HFFc6 (cell line): ENCODE measurements at regions not wholly inside any gene's neighbourhood (a gene's known extent, or its start where the extent isn't known, plus 50 kb on each side); places are given as distances from the start of the nearest gene placed in this dataset.
"Not testable (repeated sequence)": the region's sequence is repeated elsewhere in the genome, so short reads cannot be mapped to it uniquely, and the experiment has no call there.

Source experiments
- DNase-seq: peaks from one replicate; pipeline ENCODE4 v3.0.0-alpha.2; 2018
- H3K27ac Mint-ChIP-seq: 2 replicates; pipeline ENCODE4 v1.8.0; 2020; ENCODE audit warnings: mild to moderate bottlenecking, mixed read lengths
- H3K27me3 Mint-ChIP-seq: 2 replicates; pipeline ENCODE4 v1.8.0; 2021; ENCODE audit warnings: mild to moderate bottlenecking, moderate library complexity, mixed read lengths; ENCODE audit not compliant: insufficient read depth
- H3K36me3 Mint-ChIP-seq: 2 replicates; pipeline ENCODE4 v1.8.0; 2021; ENCODE audit warnings: low read depth, mixed read lengths
- H3K4me1 Mint-ChIP-seq: 2 replicates; pipeline ENCODE4 v1.8.0; 2020; ENCODE audit warnings: low read depth, mixed read lengths
- H3K4me3 Mint-ChIP-seq: 2 replicates; pipeline ENCODE4 v1.8.0; 2020; ENCODE audit warnings: mild to moderate bottlenecking, moderate library complexity, mixed read lengths
- H3K9me3 Mint-ChIP-seq: 2 replicates; pipeline ENCODE4 v1.8.0; 2020; ENCODE audit warnings: mild to moderate bottlenecking, mixed read lengths
- TF ChIP-seq, protein P1 (sequence below): fragments of 200-600 bp; sonication (generic); IDR thresholded peaks from 2 replicates; pipeline ENCODE4 v1.5.0; 2021; ENCODE audit warnings: antibody characterized with exemption, mild to moderate bottlenecking

DNA sequence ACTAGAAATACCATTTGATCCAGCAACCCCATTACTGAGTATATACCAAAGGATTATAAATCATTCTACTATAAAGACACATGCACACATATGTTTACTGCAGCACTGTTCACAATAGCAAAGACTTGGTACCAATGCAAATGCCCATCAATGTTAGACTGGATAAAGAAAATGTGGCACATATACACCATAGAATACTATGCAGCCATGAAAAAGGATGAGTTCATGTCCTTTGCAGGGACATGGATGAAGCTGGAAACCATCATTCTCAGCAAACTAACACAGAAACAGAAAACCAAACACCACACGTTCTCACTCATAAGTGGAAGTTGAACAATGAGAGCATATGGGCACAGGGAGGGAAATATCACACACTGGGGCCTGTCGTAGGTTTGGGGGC lies 106.0 kb downstream of the SPATA18 start:
- not testable (repeated sequence) for H3K4me1 Mint-ChIP-seq, H3K27me3 Mint-ChIP-seq, H3K4me3 Mint-ChIP-seq, H3K27ac Mint-ChIP-seq, DNase-seq, H3K36me3 Mint-ChIP-seq, H3K9me3 Mint-ChIP-seq

DNA sequence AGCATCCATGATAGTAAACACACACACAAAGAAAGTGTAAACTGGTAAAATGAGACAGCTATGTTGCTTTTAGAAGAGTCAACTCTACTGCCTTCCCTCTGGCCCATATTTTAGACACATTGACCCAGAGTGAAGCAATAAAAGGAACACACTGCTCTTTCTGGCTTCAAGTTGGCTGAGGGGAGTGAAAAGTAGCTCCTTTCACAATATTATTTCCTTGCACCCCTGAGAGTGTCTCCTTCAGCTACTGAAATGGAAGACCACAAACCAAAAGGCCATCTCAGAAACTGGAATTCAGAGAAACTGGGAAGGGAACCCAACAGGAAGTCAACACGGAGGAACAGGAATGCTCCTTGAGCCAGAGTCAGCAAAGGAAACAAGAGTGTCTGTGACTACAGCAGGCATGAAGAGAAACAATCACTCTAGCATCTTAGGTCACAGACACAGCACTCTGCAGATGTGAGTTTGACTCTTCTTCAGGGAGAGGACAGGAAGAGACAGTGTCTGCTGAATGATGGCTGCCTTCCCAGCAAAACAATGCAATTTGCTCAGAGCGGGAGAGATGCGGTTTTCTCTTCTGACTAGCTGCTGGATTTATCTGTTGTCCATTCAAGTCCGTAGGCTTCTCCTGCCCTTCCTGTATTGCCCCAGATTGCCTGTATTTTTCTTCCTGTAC lies 106.7 kb downstream of the SPATA18 start:
- H3K36me3 Mint-ChIP-seq, result no peaks in the 10 kb centered on the region
- peaks cover 2% of the 10 kb centered on the region for H3K27me3 Mint-ChIP-seq
- TF ChIP-seq, protein P1, sequence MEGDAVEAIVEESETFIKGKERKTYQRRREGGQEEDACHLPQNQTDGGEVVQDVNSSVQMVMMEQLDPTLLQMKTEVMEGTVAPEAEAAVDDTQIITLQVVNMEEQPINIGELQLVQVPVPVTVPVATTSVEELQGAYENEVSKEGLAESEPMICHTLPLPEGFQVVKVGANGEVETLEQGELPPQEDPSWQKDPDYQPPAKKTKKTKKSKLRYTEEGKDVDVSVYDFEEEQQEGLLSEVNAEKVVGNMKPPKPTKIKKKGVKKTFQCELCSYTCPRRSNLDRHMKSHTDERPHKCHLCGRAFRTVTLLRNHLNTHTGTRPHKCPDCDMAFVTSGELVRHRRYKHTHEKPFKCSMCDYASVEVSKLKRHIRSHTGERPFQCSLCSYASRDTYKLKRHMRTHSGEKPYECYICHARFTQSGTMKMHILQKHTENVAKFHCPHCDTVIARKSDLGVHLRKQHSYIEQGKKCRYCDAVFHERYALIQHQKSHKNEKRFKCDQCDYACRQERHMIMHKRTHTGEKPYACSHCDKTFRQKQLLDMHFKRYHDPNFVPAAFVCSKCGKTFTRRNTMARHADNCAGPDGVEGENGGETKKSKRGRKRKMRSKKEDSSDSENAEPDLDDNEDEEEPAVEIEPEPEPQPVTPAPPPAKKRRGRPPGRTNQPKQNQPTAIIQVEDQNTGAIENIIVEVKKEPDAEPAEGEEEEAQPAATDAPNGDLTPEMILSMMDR, result no peak
- no peaks in the 10 kb centered on the region for H3K9me3 Mint-ChIP-seq
- no peaks in the 10 kb centered on the region for H3K4me1 Mint-ChIP-seq
- no peak for DNase-seq
- no peak overlapping the region for H3K4me3 Mint-ChIP-seq
- no peak overlapping the region for H3K27ac Mint-ChIP-seq

DNA sequence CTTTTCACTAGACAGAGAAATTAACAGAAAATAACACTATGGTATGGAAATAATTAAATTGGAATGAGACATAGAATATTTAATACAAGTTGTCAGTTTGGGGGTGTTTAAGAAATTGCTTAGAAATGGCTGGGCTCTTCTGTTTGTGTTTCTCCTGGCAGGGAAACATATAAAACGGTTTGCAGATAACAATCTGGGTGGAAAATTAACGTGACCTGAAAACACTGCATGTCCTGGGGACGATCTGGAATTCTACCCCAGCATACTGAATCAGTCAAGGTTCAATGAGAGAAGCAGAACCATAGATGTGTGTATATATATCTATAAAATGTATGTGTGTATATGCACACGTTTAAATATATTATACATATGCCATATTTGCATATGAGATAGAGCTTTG lies 109.8 kb downstream of the SPATA18 start:
- DNase-seq, result no peak
- H3K27ac Mint-ChIP-seq, result no peak overlapping the region
- H3K27me3 Mint-ChIP-seq, result peaks cover under 1% of the 10 kb centered on the region
- H3K36me3 Mint-ChIP-seq, result no peaks in the 10 kb centered on the region
- H3K9me3 Mint-ChIP-seq, result no peaks in the 10 kb centered on the region
- H3K4me1 Mint-ChIP-seq, result no peaks in the 10 kb centered on the region
- H3K4me3 Mint-ChIP-seq, result no peak overlapping the region
- TF ChIP-seq, protein P1, result no peak

DNA sequence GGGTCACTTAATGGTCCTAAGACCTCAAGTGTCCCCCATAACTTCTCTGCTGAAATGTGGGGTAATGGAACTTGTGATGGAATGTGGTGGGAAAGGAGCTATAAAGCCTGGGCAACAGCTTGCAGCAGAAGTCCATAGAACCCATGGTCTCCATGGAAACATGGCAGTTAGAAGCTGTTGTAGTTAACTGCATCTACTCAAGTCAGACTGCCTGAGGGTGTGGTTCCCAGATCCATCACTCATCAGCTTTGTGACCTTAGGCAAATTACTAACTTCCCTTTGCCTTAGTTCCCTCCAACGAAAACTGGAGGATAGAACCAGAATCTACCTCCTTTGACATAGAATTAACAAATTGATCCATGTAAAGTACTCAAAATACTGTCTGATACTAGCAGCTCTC lies 113.0 kb downstream of the SPATA18 start:
- no peak overlapping the region for H3K4me3 Mint-ChIP-seq
- no peaks in the 10 kb centered on the region for H3K4me1 Mint-ChIP-seq
- no peaks in the 10 kb centered on the region for H3K36me3 Mint-ChIP-seq
- TF ChIP-seq, protein P1, result no peak
- H3K9me3 Mint-ChIP-seq, result no peaks in the 10 kb centered on the region
- H3K27me3 Mint-ChIP-seq, result no peaks in the 10 kb centered on the region; the same call in none of the 2 replicates
- DNase-seq, result no peak
- no peak overlapping the region for H3K27ac Mint-ChIP-seq

DNA sequence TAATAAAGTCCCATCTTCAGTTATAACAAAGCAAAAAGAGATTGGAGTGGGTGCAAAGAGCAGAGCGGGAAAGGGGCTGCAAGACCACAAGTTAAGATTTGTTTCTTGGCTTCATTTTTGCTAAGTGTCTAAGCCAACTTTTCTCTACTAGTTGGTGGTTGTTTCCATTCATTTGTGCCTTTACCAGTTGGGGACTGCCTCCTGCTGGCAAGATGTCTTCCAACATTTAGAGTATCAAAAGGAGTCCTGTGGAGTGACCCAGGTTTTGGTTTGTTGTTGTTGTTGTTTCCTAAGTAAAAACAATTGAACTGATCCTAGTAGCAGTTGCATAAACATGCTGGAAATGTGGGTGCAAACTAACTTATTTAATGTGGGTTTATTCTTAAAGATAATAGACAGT lies 121.1 kb downstream of the SPATA18 start:
- Mint-ChIP-seq H3K9me3 (no peaks in the 10 kb centered on the region), H3K27me3 (peaks cover 2% of the 10 kb centered on the region; the same call in 1 of the 2 replicates), H3K4me1 (no peaks in the 10 kb centered on the region), H3K27ac (no peak overlapping the region), H3K4me3 (no peak overlapping the region), H3K36me3 (no peaks in the 10 kb centered on the region)
- DNase-seq, result no peak
- TF ChIP-seq, protein P1, result peak; percentile 50

DNA sequence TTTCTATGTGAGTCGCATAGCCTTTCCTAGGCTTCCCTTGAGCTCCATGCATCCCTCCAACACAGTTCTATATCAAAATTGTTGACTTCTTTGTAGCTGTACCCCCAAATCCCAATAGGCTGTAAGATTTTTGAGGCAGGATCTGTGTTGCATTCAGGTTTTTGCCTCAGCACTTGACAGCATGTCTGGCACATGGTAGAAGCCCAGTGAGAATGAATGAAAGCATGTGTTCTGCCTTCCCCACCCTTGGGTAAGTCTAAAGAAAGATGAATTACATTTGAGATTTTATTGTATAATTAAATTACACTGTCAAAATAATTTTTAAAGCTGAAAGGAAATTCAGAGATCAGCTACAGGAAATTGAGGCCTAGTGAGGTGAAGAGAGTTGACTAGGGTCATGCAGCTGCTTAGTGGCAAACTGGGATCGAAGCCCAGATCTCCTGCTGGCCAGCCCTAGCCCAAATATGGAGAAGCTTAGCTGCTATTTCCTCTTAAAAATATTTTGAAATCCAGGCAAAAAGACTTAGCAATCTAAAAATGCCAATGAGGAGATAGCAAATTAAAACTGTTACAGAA lies 122.5 kb downstream of the SPATA18 start:
- Mint-ChIP-seq H3K27me3 (peaks cover 2% of the 10 kb centered on the region; the same call in 1 of the 2 replicates), H3K36me3 (no peaks in the 10 kb centered on the region), H3K27ac (no peak overlapping the region), H3K9me3 (no peaks in the 10 kb centered on the region; the same call in 1 of the 2 replicates), H3K4me1 (no peaks in the 10 kb centered on the region), H3K4me3 (no peak overlapping the region)
- TF ChIP-seq, protein P1, result no peak
- no peak for DNase-seq
